ENCODE measurements at regions not wholly inside any gene's neighbourhood (a gene's known extent, or its start where the extent isn't known, plus 50 kb on each side); places are given as distances from the start of the nearest gene placed in this dataset.

- DNase-seq (ENCODE audit: low spot score), result no peak
Measured at GRCh38 chr20:11281768-11282167, 608.0 kb upstream of the JAG1 start.

- DNase-seq (ENCODE audit: low spot score), result no peak
Measured at GRCh38 chr20:11287126-11287525, 613.3 kb upstream of the JAG1 start.

GRCh38 chr20:11296221-11296620, 621.5 kb upstream of the BTBD3 start:
- DNase-seq (ENCODE audit: low spot score), result no peak

DNA sequence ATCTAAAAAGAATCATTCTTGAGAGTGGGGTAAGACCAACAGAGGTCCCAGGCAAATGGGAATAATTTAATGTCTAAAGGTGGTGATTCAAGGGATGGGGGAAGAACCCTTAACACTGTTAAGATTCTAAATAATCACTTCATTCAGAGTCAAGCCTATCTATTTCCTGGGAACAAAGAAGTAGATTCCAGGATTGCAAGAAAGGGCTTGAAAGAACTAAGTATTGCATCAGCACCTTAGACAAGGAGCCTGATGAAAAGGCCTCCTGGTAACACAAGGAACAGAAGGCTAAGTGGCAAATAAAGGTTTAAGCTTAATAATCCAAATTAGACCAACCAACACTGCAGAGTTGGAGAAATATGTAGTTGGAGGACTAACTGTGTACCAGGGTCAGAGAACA, 620.7 kb upstream of the BTBD3 start:
- no peak for DNase-seq (ENCODE audit: low spot score)

GRCh38 chr20:11301699-11302098, 616.0 kb upstream of the BTBD3 start:
- no peak for DNase-seq (ENCODE audit: low spot score)

GRCh38 chr20:11302436-11302835, 615.3 kb upstream of the BTBD3 start:
- no peak for DNase-seq (ENCODE audit: low spot score)

DNA sequence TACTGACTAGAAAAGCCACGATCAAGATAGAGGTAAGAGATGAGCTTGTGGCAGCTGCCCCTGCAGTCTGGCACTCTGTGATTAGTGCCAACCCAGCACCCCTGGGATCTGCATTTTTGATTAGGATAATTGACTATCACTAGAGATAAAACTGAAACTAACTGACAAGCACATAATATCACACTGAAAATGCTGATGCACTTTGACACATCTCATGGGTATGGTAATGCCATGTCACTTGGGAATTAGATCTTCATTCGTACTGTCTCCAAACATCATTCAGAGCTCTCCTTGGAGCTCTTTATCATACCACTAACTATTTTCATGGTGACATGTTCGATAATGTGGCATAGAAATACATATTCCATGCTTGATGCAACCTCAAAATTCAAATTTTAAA, 612.9 kb upstream of the BTBD3 start:
- DNase-seq (ENCODE audit: low spot score), result no peak

GRCh38 chr20:11305406-11305805, 612.3 kb upstream of the BTBD3 start:
- peak; percentile 30 for DNase-seq (ENCODE audit: low spot score)

GRCh38 chr20:11311659-11312224, 606.0 kb upstream of the BTBD3 start:
- no peak for DNase-seq (ENCODE audit: low spot score)

DNA sequence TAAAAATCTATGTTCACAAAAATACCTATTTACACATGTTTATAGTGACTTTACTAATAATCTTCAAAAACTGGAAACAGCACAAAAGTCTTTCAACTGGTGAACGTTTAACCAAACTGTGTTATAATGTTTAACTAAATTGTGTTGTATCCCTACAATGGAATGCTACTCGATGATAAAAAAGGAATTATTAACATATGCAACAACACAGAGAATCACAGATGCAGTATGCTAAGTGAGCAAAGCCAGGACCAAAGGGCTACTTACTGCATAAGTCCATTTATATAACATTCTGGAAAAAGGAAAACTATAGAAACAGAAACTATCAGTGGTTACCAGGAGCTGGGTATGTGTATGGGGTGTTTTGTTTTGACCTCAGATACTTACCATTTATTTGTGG, 602.2 kb upstream of the BTBD3 start:
- DNase-seq (ENCODE audit: low spot score), result no peak

GRCh38 chr20:11316244-11316643, 601.4 kb upstream of the BTBD3 start:
- DNase-seq (ENCODE audit: low spot score), result no peak

GRCh38 chr20:11320033-11320432, 597.7 kb upstream of the BTBD3 start:
- DNase-seq (ENCODE audit: low spot score), result no peak

DNA sequence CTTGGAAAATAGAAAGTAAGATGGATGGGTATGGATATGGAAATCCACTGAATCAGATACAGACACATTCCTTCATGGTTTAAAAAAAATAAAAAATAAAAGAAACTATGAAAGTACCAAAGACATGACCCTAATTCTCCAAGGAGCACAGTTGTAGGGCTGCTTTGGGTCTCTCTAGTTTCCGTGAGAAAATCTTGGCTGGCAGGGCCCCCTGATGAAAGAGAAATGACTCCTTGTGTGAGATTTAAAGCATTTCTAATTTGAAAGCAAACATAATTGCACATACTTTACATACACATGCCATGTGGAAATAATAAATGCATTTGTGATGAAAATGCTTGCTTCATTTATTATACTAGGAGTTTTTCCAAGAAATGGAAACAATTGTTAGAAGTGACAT, 593.9 kb upstream of the BTBD3 start:
- DNase-seq (ENCODE audit: low spot score), result no peak

GRCh38 chr20:11324990-11325389, 592.7 kb upstream of the BTBD3 start:
- DNase-seq (ENCODE audit: low spot score), result no peak

- no peak for DNase-seq (ENCODE audit: low spot score)
Measured at GRCh38 chr20:11328839-11329238, 588.9 kb upstream of the BTBD3 start.

- DNase-seq (ENCODE audit: low spot score), result peak; percentile 15
Measured at GRCh38 chr20:11329271-11329670, 588.4 kb upstream of the BTBD3 start.

DNA sequence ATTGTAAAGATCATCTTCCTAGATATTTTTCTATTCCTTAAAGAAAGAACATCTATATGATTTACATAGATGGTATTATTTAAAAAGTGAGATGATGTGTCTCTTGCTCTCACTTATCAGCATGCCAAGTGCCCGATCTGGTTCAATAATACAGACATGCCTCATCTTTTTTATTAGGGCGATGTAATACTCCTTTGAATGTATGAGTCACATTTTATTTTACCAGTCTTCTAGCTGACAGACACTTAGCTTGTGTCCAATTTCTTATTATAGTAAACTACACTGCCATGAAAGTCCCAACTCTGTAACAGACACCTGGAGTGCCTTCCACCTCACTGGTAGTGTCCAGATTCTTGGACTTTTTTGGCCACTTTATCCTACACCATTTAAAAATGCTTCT, 586.6 kb upstream of the BTBD3 start:
- DNase-seq (ENCODE audit: low spot score), result no peak

GRCh38 chr20:11332381-11332780, 585.3 kb upstream of the BTBD3 start:
- DNase-seq (ENCODE audit: low spot score), result no peak

GRCh38 chr20:11333634-11334033, 584.1 kb upstream of the BTBD3 start:
- no peak for DNase-seq (ENCODE audit: low spot score)

DNA sequence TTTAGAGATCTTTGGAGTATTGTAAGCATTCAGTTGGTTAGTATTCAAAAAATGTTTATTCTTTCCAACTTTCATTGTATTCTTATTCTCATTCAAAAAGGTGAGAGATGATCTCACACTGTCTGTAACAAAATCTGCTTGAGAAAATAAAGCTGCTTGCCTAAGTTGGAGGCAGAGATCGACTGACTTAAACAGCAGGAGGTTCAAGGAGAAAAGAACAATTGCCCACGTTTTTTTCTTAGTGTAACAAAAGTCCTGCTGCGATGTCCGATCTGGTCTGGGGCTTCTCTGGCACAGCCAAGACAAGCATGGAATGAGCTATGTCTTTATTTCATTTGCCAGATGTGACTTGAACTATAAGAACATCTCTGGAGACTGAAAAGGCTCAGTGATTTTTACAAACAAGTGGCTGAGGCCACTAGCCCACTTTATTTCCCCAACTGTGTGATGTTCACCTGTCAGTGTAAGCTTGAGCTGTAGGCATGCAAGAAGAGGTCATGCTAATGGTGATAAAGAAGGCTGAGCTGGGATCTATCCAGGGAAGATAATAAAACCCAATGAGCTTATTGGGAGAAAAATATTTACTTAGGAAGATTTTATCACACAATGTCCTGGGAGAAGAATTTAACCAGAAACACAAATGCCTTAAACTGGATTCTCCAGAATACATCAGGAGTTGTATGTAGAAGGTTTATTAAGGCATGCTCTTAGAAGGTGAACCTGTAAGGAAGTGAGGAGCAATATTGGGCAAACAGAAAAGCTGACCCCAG, 580.1 kb upstream of the BTBD3 start:
- DNase-seq (ENCODE audit: low spot score), result peak; percentile 17

DNA sequence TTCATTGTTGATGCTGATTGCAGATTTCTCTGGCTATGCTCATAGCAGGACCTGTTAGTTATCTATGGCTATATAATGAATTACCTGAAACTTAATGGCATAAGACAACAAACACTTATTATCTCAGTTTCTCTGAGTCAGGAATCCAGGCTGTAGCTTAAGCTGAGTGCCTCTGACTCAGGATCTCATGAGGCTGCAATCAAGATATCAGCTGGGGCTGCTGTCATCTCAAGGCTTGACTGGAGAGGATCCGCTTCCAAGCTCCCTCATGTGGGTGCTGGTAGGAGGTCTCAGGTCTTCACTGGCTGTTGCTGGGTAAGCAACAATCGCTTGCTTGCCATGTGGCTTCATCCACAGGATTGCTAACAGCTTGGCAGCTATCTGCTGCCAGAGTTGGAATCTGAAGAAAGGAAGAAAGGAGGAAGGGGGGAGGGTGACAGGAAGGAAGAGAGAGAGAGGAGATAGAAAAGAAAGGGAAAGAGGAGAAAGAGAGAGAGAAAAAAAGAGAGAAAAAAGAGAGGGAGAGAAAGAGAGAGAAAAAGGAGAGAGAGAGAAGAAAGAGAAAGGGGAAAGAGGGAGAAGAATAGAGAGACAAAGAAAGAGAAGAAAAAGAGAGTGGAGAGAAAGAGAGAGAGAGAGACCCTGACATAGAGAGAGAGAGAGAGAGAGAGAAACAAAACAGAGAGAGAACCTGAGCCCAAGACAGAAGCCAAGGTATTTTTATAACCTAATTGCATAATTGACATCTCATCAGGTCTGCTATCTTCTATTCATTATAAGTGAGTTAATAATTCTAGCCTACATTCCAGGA, 579.0 kb upstream of the BTBD3 start:
- no peak for DNase-seq (ENCODE audit: low spot score)

DNA sequence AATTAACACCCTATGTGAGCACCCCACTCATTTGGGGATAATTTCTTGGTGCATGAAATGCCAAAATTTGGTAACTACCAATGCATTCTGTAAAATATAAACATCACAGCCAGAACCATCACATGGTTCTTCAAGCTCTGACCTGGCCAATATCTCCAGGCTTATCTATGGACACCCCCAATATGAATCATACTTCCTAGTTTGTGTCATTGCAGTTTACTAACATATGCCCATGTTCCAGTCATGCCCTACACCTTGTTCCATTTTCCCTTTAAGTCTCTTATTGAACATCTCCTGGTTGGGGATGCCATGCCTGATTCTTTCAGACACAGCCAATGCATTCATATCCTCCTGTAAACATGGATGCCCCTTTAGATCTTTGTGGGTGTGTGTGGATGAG, 572.8 kb upstream of the BTBD3 start:
- DNase-seq (ENCODE audit: low spot score), result no peak

DNA sequence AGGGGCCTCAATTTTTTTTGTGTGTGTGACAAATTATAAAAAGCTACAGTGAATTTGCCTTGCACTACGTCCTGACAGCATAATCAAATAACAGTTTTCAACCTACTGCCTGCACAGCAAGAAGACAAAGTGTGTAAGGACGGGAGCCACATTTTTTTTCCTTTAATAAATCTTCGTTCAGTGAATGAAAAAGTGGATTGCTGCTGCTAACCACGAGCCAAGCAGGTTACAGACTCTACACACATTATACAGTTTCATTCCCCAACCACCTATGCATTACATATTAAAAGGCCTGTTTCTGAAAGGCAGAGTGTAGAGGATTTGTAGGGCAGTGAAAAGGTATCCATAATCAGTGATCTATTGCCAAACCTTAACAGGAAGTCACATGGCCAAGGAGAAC, 570.0 kb upstream of the BTBD3 start:
- no peak for DNase-seq (ENCODE audit: low spot score)
